Natural killer cell (primary cell): ENCODE measurements at regions not wholly inside any gene's neighbourhood (a gene's known extent, or its start where the extent isn't known, plus 50 kb on each side); places are given as distances from the start of the nearest gene placed in this dataset.

ENCODE experiments used
- ATAC-seq, 3 donors: fragments of 150-1000 bp in 2 of 3; fragments of 200-7000 bp in 1 of 3; cut with Tn5 transposase; 1 replicate in 1 of 3; 2 replicates in 2 of 3; pipeline ENCODE4 v1.10.0; 2021; ENCODE audit warnings: mild to moderate bottlenecking in 2 of 3, moderate library complexity in 2 of 3
- DNase-seq, 2 donors: peaks; one replicate each; pipeline versions ENCODE4 v3.0.0 to v3.0.0-alpha.2; 2013 to 2021; ENCODE audit warnings: mixed read lengths in 1 of 2
- H3K27ac ChIP-seq: one replicate; pipeline ENCODE4 v1.5.1; 2013; ENCODE audit warnings: mild to moderate bottlenecking, low read length
- H3K27me3 ChIP-seq: one replicate; pipeline ENCODE4 v1.6.1; 2013; ENCODE audit warnings: low read length; ENCODE audit not compliant: control insufficient read depth, insufficient read depth
- H3K36me3 ChIP-seq: one replicate; pipeline ENCODE4 v1.6.1; 2013; ENCODE audit warnings: low read length; ENCODE audit not compliant: control insufficient read depth, insufficient read depth
- H3K4me1 ChIP-seq: one replicate; pipeline ENCODE4 v1.6.1; 2013; ENCODE audit warnings: low read length; ENCODE audit not compliant: control insufficient read depth, insufficient read depth
- H3K4me3 ChIP-seq: one replicate; pipeline ENCODE4 v1.5.1; 2013; ENCODE audit warnings: low read length
- H3K9me3 ChIP-seq: one replicate; pipeline ENCODE4 v1.6.1; 2013; ENCODE audit warnings: low read length; ENCODE audit not compliant: control insufficient read depth, insufficient read depth
- H3K27ac Mint-ChIP-seq, 2 donors: one replicate each; pipeline ENCODE4 v1.8.0; 2022; ENCODE audit warnings: mild to moderate bottlenecking in 2 of 2, mixed read lengths in 2 of 2, moderate library complexity in 1 of 2
- H3K27me3 Mint-ChIP-seq, 2 donors: one replicate each; pipeline ENCODE4 v1.8.0; 2022; ENCODE audit warnings: low read depth in 2 of 2, mixed read lengths in 2 of 2
- H3K36me3 Mint-ChIP-seq: one replicate; pipeline ENCODE4 v1.8.0; 2022; ENCODE audit warnings: mixed read lengths
- H3K4me1 Mint-ChIP-seq, 2 donors: one replicate each; pipeline ENCODE4 v1.8.0; 2022; ENCODE audit warnings: mixed read lengths in 2 of 2
- H3K4me3 Mint-ChIP-seq: one replicate; pipeline ENCODE4 v1.8.0; 2022; ENCODE audit warnings: mild to moderate bottlenecking, moderate library complexity, mixed read lengths
- H3K9me3 Mint-ChIP-seq, 2 donors: one replicate each; pipeline ENCODE4 v1.8.0; 2022; ENCODE audit warnings: mixed read lengths in 2 of 2
- CTCF ChIP-seq: fragments of 200-600 bp; IDR thresholded peaks from one replicate; pipeline ENCODE4 v1.8.0; 2022; ENCODE audit warnings: antibody characterized with exemption
- WGBS: methylation state at CpG from one replicate; pipeline ENCODE4 v1.1.7; 2013; ENCODE audit warnings: missing lambda C conversion rate; ENCODE audit not compliant: insufficient coverage; 5-methylcytosine and 5-hydroxymethylcytosine counted together
- intact Hi-C: fragments of 100-400 bp; cut with micrococcal nuclease; formaldehyde crosslinking; loops from one replicate; pipeline ENCODE4 v1.14.2; 2022

- H3K4me3 ChIP-seq, result no peak overlapping the region
- H3K27me3 ChIP-seq, result no peaks in the 10 kb centered on the region
- TF ChIP-seq CTCF, result no peak
- Mint-ChIP-seq H3K27ac (no peak overlapping the region), H3K9me3 (no peaks in the 10 kb centered on the region), H3K27me3 (peaks cover 11% of the 10 kb centered on the region in 2 donors), H3K4me3 (no peak overlapping the region), H3K4me1 (no peaks in the 10 kb centered on the region), H3K36me3 (no peaks in the 10 kb centered on the region)
- H3K9me3 ChIP-seq, result no peaks in the 10 kb centered on the region
- intact Hi-C loops, result no loop called here
- no peaks in the 10 kb centered on the region for H3K36me3 ChIP-seq
- no peaks in the 10 kb centered on the region for H3K4me1 ChIP-seq
- H3K27ac ChIP-seq, result no peak overlapping the region
- no peak for ATAC-seq
- 89% methylated on average over 2 of the region's 2 CpGs for WGBS
- DNase-seq, result no peak
Measured at GRCh38 chr2:217127744-217128143, 267.9 kb upstream of the TNP1 start.

- Histone ChIP-seq H3K4me1 (no peaks in the 10 kb centered on the region), H3K27me3 (no peaks in the 10 kb centered on the region), H3K36me3 (no peaks in the 10 kb centered on the region), H3K9me3 (no peaks in the 10 kb centered on the region), H3K4me3 (no peak overlapping the region), H3K27ac (no peak overlapping the region)
- intact Hi-C loops, result no loop called here
- DNase-seq (no peak), ATAC-seq (no peak)
- Mint-ChIP-seq H3K27me3 (peaks cover 13 to 14% of the 10 kb centered on the region in 2 donors), H3K4me3 (no peak overlapping the region), H3K4me1 (no peaks in the 10 kb centered on the region), H3K9me3 (no peaks in the 10 kb centered on the region), H3K27ac (no peak overlapping the region), H3K36me3 (no peaks in the 10 kb centered on the region)
- no peak for TF ChIP-seq CTCF
- 84% methylated on average over 3 of the region's 3 CpGs for WGBS
Measured at GRCh38 chr2:217125014-217125413, 265.1 kb upstream of the TNP1 start.

GRCh38 chr2:217124050-217124449, 264.2 kb upstream of the TNP1 start:
- H3K9me3 ChIP-seq, result no peaks in the 10 kb centered on the region
- WGBS, result 88% methylated on average over 2 of the region's 2 CpGs
- no peak for TF ChIP-seq CTCF
- H3K4me3 ChIP-seq, result no peak overlapping the region
- Mint-ChIP-seq H3K9me3 (no peaks in the 10 kb centered on the region), H3K4me1 (no peaks in the 10 kb centered on the region), H3K36me3 (no peaks in the 10 kb centered on the region), H3K4me3 (no peak overlapping the region), H3K27ac (no peak overlapping the region), H3K27me3 (peaks cover 13 to 14% of the 10 kb centered on the region in 2 donors)
- no peaks in the 10 kb centered on the region for H3K36me3 ChIP-seq
- intact Hi-C loops, result no loop called here
- no peaks in the 10 kb centered on the region for H3K27me3 ChIP-seq
- no peak for ATAC-seq
- H3K27ac ChIP-seq, result no peak overlapping the region
- DNase-seq, result no peak
- no peaks in the 10 kb centered on the region for H3K4me1 ChIP-seq

GRCh38 chr2:217121565-217121964, 261.7 kb upstream of the TNP1 start:
- H3K4me3 Mint-ChIP-seq, result no peak overlapping the region
- TF ChIP-seq CTCF, result no peak
- DNase-seq (no peak), ATAC-seq (no peak)
- H3K4me3 ChIP-seq, result no peak overlapping the region
- no peaks in the 10 kb centered on the region for H3K36me3 ChIP-seq
- WGBS, result 100% methylated on average over 1 of the region's 2 CpGs
- no peaks in the 10 kb centered on the region for H3K4me1 ChIP-seq
- H3K27me3 Mint-ChIP-seq, result peaks cover 9 to 15% of the 10 kb centered on the region in 2 donors
- H3K27ac Mint-ChIP-seq, result no peak overlapping the region
- intact Hi-C loops, result no loop called here
- H3K9me3 ChIP-seq, result no peaks in the 10 kb centered on the region
- H3K27ac ChIP-seq, result no peak overlapping the region
- no peaks in the 10 kb centered on the region for H3K27me3 ChIP-seq
- H3K36me3 Mint-ChIP-seq, result no peaks in the 10 kb centered on the region
- no peaks in the 10 kb centered on the region for H3K9me3 Mint-ChIP-seq
- H3K4me1 Mint-ChIP-seq, result no peaks in the 10 kb centered on the region
